B cell (primary cell): ENCODE measurements at regions not wholly inside any gene's neighbourhood (a gene's known extent, or its start where the extent isn't known, plus 50 kb on each side); places are given as distances from the start of the nearest gene placed in this dataset.

ENCODE experiments used
- ATAC-seq: fragments of 200-7000 bp; cut with Tn5 transposase; one replicate; pipeline ENCODE4 v1.10.0; 2021; ENCODE audit warnings: low read depth, mild to moderate bottlenecking, moderate number of reproducible peaks, moderate library complexity
- CTCF ChIA-PET: fragments of 350-600 bp; sonication (Branson Sonifier 250); formaldehyde crosslinking; loops from one replicate; lab custom pipeline; 2021; ENCODE audit warnings: antibody characterized with exemption, inconsistent platforms; lab: Charles Lee
- POLR2A ChIA-PET: fragments of 350-600 bp; sonication (Branson Sonifier 250); formaldehyde crosslinking; loops from one replicate; lab custom pipeline; 2021; ENCODE audit warnings: antibody characterized with exemption; lab: Charles Lee
- DNase-seq: peaks from one replicate; pipeline ENCODE4 v3.0.0; 2013
- H2AFZ ChIP-seq: 2 replicates; pipeline ENCODE4 v1.6.1; 2012; ENCODE audit warnings: mild to moderate bottlenecking, low read depth, low read length; ENCODE audit not compliant: insufficient read depth, poor library complexity, severe bottlenecking
- H3K27ac ChIP-seq, 2 donors: 1 replicate in 1 of 2; 2 replicates in 1 of 2; pipeline ENCODE4 v1.5.1; 2012 to 2013; ENCODE audit warnings: low read length in 2 of 2, mild to moderate bottlenecking in 2 of 2, moderate library complexity in 1 of 2
- H3K27me3 ChIP-seq, 4 experiments: fragments of 200-600 bp in 1 of 4; sonication (generic) in 1 of 4; replicated peaks in 1 of 4; 1 replicate in 2 of 4; 2 replicates in 2 of 4; pipeline versions ENCODE4 v1.6.1 to v1.7.0; 2013 to 2016; ENCODE audit warnings: low read length in 3 of 4, mild to moderate bottlenecking in 2 of 4, mixed read lengths in 1 of 4, moderate library complexity in 1 of 4; ENCODE audit not compliant: insufficient read depth in 4 of 4, control insufficient read depth in 3 of 4; ENCODE audit errors: control extremely low read depth in 1 of 4
- H3K36me3 ChIP-seq, 2 experiments: replicated peaks in 1 of 2; 1 replicate in 1 of 2; 2 replicates in 1 of 2; pipeline versions ENCODE4 v1.6.1 to v1.7.1; 2013; ENCODE audit warnings: low read length in 1 of 2; ENCODE audit not compliant: insufficient read depth in 2 of 2, control insufficient read depth in 1 of 2; ENCODE audit errors: control extremely low read depth in 1 of 2, extremely low read depth in 1 of 2
- H3K4me1 ChIP-seq, 2 donors: fragments of 200-600 bp in 1 of 2; sonication (generic) in 1 of 2; 1 replicate in 1 of 2; 2 replicates in 1 of 2; pipeline versions ENCODE4 v1.5.1 to v1.6.1; 2013 to 2017; ENCODE audit warnings: low read length in 2 of 2; ENCODE audit not compliant: control insufficient read depth in 2 of 2, insufficient read depth in 2 of 2
- H3K4me2 ChIP-seq: replicated peaks from 2 replicates; pipeline ENCODE3; 2012; ENCODE audit warnings: mild to moderate bottlenecking, low read depth, low read length; ENCODE audit not compliant: poor library complexity, severe bottlenecking
- H3K4me3 ChIP-seq, 5 experiments: fragments of 200-600 bp in 1 of 5; sonication (generic) in 1 of 5; 1 replicate in 3 of 5; 2 replicates in 2 of 5; pipeline versions ENCODE4 v1.5.1 to v1.7.0; 2011 to 2016; ENCODE audit warnings: low read length in 4 of 5, mild to moderate bottlenecking in 4 of 5, low read depth in 2 of 5, control low read depth in 1 of 5, moderate library complexity in 1 of 5; ENCODE audit not compliant: insufficient read depth in 1 of 5; ENCODE audit errors: control extremely low read depth in 1 of 5, extremely low read depth in 1 of 5
- H3K79me2 ChIP-seq: fragments of 200-600 bp; sonication (generic); one replicate; pipeline ENCODE4 v1.6.0; 2016; ENCODE audit warnings: low read length; ENCODE audit not compliant: control insufficient read depth, insufficient read depth
- H3K9ac ChIP-seq: fragments of 200-600 bp; sonication (generic); 2 replicates; pipeline ENCODE4 v1.6.1; 2017; ENCODE audit warnings: mild to moderate bottlenecking, low read length, moderate library complexity
- H3K9me3 ChIP-seq, 3 donors: one replicate each; pipeline versions ENCODE4 v1.6.1 to v1.7.1; 2013; ENCODE audit warnings: low read length in 2 of 3; ENCODE audit not compliant: control insufficient read depth in 2 of 3, insufficient read depth in 1 of 3; ENCODE audit errors: control extremely low read depth in 1 of 3
- H4K20me1 ChIP-seq: 2 replicates; pipeline ENCODE4 v1.6.0; 2012; ENCODE audit warnings: mild to moderate bottlenecking, low read length; ENCODE audit not compliant: insufficient read depth, control insufficient read depth, poor library complexity, severe bottlenecking
- H3K27ac Mint-ChIP-seq: one replicate; pipeline ENCODE4 v1.8.0; 2021; ENCODE audit warnings: mixed read lengths
- H3K27me3 Mint-ChIP-seq: one replicate; pipeline ENCODE4 v1.8.0; 2021; ENCODE audit warnings: mixed read lengths
- H3K4me1 Mint-ChIP-seq: one replicate; pipeline ENCODE4 v1.8.0; 2021; ENCODE audit warnings: mixed read lengths
- H3K4me3 Mint-ChIP-seq: one replicate; pipeline ENCODE4 v1.8.0; 2021; ENCODE audit warnings: mixed read lengths
- H3K9me3 Mint-ChIP-seq: one replicate; pipeline ENCODE4 v1.8.0; 2022; ENCODE audit warnings: mixed read lengths; ENCODE audit not compliant: insufficient read depth
- CTCF ChIP-seq: fragments of 200-600 bp; IDR thresholded peaks from one replicate; pipeline ENCODE4 v1.8.0; 2022; ENCODE audit warnings: antibody characterized with exemption, mild to moderate bottlenecking
- EZH2 ChIP-seq: IDR thresholded peaks from 2 replicates; pipeline ENCODE4 v1.6.1; 2012; ENCODE audit warnings: borderline replicate concordance, low read depth, mild to moderate bottlenecking, moderate library complexity, low read length; ENCODE audit not compliant: insufficient read depth, poor library complexity, severe bottlenecking
- WGBS: methylation state at CpG from one replicate; pipeline ENCODE4 v1.1.5; 2013; ENCODE audit warnings: missing lambda C conversion rate; ENCODE audit not compliant: insufficient coverage; 5-methylcytosine and 5-hydroxymethylcytosine counted together
- intact Hi-C: fragments of 100-400 bp; cut with micrococcal nuclease; formaldehyde crosslinking; loops from one replicate; pipeline ENCODE4 v1.10.0; 2022

DNA sequence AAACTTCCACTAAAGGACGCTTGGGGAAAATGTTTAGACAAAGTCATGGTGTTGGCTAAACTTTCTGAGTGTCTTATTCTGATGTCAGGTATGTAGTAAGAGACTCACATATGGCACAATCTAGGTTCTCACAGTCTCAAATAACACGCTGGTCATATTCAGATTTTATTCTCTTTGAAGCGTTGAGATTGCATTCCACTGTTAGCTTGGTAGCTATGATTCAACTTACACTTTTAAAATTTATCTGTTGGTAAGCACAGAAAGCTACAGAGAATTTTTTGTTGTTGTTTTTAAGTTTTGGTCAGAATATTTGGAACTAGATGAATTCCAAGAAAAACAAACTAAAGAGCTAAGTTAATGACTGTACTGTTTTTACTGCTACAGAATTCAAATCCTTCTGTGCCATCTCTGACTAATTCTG is 126.7 kb downstream of the PRRX1 start:
- Histone ChIP-seq H4K20me1 (no peaks in the 10 kb centered on the region), H3K27ac (no peak overlapping the region), H2AFZ (no peak overlapping the region), H3K9ac (no peak overlapping the region), H3K4me2 (no peak overlapping the region), H3K79me2 (no peaks in the 10 kb centered on the region), H3K36me3 (no peaks in the 10 kb centered on the region), H3K9me3 (no peaks in the 10 kb centered on the region), H3K4me1 (no peaks in the 10 kb centered on the region), H3K27me3 (no peaks in the 10 kb centered on the region), H3K4me3 (no peak overlapping the region)
- no peaks in the 10 kb centered on the region for H3K27me3 Mint-ChIP-seq
- intact Hi-C loops: no loop called here
- 80% methylated on average over 1 of the region's 3 CpGs for WGBS
- H3K9me3 Mint-ChIP-seq: no peaks in the 10 kb centered on the region
- H3K4me3 Mint-ChIP-seq: no peak overlapping the region
- CTCF ChIA-PET: no interaction called here
- H3K4me1 Mint-ChIP-seq: no peaks in the 10 kb centered on the region
- no peak for TF ChIP-seq CTCF
- ATAC-seq (no peak), DNase-seq (no peak)
- POLR2A ChIA-PET: no interaction called here
- no peak overlapping the region for H3K27ac Mint-ChIP-seq

DNA sequence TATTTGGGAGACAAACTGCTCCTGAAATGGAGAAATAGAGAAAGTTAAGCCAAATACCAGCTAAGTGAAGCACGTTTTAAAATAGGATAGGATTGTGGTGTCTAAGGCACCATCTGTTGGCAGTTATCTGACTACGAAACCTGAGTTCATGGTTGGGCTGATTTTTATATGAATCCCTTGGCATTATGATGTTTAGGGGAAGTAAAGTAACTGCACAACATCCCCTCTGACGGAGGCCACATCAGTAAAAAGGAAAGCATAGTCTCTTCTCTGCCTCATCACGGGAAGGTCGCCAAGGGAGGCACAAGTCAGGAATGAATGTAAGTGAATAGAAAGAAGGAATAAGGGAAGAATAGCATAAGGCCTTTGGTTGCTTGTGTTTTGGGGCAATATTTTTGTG is 128.0 kb downstream of the PRRX1 start:
- Histone ChIP-seq H3K27me3 (no peaks in the 10 kb centered on the region), H3K36me3 (no peaks in the 10 kb centered on the region), H3K9ac (no peak overlapping the region), H2AFZ (no peak overlapping the region), H3K4me3 (no peak overlapping the region), H3K4me2 (no peak overlapping the region), H3K4me1 (no peaks in the 10 kb centered on the region), H3K79me2 (no peaks in the 10 kb centered on the region), H3K9me3 (no peaks in the 10 kb centered on the region), H4K20me1 (no peaks in the 10 kb centered on the region), H3K27ac (no peak overlapping the region)
- Mint-ChIP-seq H3K4me1 (no peaks in the 10 kb centered on the region), H3K4me3 (no peak overlapping the region), H3K27me3 (no peaks in the 10 kb centered on the region), H3K27ac (no peak overlapping the region), H3K9me3 (no peaks in the 10 kb centered on the region)
- ATAC-seq (no peak), DNase-seq (no peak)
- ChIA-PET POLR2A (no interaction called here), CTCF (no interaction called here)
- TF ChIP-seq CTCF: no peak
- no peak for TF ChIP-seq EZH2
- intact Hi-C loops: no loop called here
- 84% methylated on average over 5 of the region's 5 CpGs for WGBS
